Activated T-helper 1 cell treated with anti-CD3 and anti-CD28 coated beads, Interleukin-2, amount 50 U/mL, for 16 hours (primary cell): ENCODE measurements at regions not wholly inside any gene's neighbourhood (a gene's known extent, or its start where the extent isn't known, plus 50 kb on each side); places are given as distances from the start of the nearest gene placed in this dataset.

Source experiments
- DNase-seq, 2 donors: peaks; one replicate each; pipeline ENCODE4 v3.0.0-alpha.2; 2020; ENCODE audit warnings: low read depth in 1 of 2, low spot score in 1 of 2

DNA sequence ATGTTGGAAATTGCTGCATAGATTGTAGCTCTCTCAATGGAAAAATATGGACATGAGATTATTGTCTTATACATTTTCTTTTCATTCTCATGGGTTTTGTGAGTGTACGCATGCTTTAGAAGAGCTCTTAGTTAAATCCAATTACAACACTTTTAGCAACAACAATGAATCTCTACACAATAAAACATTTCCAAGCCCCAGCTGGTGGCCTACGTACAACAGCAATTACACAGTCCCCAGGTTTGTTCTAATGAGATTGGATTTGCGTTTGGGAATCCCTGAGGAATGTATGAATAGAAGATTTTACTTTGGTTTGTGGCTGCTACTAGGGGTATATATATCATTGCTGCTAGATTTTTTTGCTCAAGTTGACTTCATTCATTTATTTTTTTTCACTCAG is 98.6 kb downstream of the FHDC1 start:
- no peak for DNase-seq

DNA sequence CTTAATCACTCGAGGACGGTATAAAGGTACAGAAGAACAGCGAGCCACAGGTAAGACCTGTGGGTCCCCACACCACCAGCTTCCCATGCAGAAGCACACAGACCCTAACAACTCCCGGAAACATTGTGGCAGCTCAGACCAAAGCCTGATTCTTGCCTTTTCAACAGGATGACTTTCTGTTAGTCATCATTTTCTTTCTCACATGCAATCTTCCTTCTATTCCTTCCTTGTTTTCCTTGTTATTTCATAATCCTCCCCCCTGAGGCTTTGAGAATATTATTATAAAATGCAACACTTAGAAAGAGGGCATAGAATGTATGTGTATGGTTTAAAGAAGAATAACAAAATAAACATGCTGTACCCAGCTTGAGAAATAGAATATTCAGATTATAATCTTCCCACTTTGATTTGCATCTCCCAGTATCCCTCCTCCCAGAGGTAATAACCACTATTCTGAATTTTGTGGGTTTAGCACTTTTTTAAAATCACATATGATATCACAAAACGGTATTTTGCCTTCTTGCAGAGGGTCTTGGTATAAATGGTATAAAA is 100.9 kb downstream of the FHDC1 start:
- DNase-seq, result no peak

DNA sequence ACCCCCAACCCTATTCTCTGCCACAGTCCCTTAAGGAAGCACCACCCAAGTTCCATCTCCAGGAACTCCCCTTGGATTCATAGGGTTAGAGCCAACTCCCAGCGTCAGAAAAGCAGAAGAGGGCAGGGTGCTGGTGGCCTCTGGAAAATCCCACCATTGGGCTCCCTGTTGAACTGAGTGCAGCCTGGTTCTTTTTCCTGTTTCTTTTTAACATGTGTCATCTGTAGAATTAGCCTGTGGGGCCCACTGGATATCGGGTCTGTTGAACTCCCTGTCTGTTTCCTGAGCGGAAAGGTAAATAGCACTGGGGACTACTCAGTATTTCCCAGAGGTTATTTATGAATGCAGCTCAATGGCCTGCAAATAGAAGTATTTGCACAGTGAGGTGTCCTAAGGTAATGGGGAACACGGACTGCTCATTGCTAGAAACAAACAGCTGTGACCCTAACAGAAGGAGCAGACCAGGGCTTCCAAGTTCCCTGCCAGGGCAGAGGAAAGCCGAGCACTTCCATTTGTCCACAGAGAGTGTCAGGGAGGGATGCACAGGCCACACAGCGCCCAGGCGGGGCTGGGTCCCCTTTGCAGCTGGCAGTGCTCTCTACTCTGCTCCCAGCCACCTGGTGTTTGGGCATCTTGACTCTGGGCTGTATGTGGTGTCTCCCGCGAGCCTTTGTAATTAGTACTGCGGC is 102.6 kb downstream of the FHDC1 start:
- DNase-seq, result no peak

DNA sequence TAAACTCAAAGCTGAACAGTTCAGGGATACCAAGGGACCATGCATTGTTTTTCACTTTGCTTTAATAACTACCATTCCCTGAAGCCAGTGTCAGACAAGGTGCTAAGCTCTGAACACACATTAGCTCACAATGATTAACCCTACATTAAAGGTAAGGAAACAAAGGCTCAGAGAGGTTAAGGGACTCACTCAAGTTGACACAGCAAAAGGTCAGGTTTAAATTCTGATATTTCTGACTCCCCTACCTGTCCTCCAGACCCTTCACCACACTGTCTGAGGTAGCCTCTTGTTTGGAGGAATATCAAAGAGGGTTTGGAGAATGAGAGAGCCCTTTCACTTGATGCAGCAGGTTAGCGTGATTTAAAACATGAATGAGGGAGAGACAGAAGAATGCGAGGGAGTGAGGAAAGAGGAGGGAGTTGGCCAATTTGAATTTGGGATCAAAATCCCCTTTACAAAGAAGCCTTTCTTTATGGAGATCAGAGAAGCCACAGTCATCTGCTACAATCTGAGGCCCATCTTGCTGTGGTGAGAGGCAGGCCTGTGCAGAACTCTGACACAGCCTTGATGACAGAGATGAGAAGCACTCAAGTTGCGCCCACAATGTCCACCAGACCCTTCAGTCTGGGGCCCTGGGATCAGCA is 103.5 kb downstream of the FHDC1 start:
- DNase-seq, result no peak

DNA sequence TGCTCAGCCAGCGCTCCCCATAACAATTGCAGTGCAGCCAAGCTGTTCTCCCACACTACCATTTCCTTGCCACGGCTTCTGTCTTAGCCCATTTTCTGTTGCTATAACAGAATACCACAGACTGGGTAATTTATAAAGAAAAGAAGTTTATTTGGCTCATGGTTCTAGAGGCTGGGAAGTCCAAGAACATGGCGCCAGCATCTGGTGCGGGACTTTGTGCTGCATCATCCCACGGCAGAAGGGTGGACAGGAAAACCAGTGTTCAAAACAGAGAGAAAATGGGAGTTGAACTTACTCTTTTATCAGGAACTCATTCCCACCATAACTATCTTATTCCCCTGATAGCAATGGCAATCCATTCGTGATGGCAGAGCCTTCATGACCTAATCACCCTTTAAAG is 104.6 kb downstream of the FHDC1 start:
- no peak for DNase-seq

DNA sequence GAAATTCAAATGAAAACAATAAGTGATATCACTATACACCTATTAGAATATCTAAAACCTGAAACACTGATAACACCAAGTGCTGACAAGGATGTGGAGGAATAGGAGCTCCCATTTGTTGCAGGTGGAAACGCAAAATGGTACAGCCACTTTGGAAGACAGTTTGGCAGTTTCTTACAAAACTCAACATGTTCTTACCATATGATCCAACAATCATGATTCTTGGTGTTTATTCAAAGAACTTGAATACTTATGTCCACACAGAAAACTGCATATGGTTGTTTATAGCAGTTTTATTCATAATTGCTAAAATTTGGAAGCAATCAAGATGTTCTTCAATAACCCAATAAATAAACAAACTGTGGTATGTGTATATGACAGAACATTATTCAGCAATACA is 107.9 kb downstream of the FHDC1 start:
- DNase-seq, result no peak

DNA sequence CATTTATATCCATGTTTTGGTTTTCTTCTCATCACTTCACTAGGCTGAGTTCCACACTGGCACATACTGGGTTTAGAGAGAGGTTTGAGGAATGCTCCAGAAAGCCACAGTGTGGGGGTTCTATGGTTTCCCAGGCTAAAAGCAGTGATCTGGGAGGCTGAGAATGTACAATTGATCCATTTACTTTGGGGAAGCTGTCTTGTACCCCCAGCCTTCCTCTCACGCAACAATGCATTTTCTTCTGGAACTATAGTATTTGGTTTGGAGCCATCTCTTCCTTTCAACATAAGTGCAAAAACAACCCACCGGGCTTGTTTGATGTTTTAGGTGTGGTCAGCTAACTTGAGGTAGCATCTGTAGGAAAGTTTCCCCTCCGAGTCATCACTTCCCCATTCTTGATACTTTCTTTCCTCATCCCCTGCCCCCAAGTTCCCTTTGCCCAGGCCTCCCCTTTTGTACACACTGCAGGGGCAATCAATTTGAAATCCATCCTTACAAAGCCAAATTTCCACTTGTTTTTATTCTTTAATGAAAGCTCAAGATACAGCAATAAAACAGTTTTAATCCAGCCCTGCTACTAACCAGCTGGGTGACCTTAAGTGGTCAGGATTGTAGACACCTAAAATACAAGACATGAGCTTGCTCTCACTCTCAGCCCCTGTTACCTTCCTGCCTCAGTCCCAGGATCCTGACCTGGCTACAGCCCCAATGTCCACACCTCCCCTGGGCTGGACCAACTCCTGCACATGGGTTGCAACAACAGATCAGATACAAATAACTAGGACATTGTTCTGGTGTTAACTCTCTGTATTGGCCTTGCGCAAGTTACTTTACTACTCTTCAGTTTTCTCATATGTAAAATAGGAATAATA is 109.2 kb downstream of the FHDC1 start:
- DNase-seq, result no peak

DNA sequence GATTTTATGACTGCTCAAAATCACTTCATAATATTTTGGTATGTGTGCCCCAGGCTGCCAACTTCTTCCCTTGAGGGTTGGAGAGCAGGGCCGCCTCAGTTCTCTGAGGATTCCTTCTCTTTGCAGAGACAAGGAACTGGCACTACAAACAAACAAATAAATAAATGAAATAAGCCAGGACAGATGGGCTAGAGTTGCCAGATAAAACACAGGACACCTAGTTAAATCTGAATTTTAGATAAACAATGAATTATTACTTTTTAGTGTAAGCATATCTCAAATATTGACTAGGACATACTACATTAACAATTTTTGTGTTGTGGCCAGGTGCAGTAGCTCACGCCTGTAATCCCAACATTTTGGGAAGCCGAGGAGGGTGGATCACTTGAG is 122.5 kb downstream of the FHDC1 start:
- DNase-seq, result no peak

DNA sequence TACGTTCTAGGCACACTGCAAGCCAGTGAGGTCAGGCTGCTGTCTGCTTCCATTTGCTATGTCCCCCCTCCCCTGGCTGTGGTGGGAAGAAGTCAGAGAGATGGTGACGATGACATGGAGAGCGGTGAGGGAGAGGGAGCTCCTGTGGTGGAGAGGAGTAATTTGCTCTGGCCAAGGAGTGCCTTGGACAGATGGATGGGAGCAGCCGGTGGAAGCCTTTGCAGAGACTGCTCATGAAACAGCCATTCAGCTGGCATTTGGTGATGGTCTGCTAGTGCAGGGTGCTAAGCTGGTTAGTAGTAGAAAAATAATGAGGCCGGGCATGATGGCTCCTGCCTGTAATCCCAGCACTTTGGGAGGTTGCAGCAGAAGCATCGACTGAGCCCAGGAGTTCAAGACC is 124.1 kb downstream of the FHDC1 start:
- no peak for DNase-seq

DNA sequence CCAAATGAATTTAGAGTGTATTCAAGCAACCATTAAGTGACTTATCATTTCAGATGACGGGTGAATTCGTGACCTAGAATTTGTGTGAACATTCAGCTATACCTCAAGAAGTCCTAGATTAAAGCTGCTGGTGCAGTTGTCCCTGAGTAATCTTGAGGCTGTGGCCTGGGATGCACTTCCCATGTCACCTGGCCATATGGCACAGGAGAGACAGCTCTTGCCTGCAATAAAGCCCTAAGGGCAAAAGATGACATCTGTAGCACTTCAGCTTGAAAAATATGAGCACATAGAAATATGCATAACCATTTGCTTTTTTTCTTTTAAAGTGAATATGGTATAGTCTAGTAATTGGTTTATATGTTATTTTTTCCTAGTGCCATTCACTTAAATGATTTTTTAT is 125.8 kb downstream of the FHDC1 start:
- DNase-seq, result no peak

DNA sequence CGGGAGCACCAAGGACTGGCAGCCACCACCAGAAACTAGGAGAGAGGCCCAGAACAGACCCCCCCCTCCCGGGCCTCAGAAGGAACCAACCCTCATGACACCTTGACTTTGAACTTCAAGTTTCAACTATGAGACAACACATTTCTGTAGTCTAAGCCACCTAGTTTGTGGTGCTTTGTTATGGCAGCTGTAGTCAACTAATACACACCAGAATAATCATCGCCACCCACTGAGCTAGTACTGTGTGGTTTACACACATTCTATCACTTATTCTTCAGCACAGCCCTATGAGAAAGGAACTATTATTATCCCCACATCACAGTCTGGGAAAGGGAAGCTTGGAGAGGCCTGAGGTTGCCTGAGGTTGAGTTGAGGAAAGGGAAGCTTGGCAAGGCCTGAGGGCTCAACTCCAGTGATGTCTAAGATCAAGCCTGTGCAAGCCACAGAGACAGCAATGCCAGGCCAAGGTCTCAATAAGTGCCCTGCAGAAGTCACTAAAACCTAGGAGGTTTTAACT is 126.6 kb downstream of the FHDC1 start:
- DNase-seq, result no peak

DNA sequence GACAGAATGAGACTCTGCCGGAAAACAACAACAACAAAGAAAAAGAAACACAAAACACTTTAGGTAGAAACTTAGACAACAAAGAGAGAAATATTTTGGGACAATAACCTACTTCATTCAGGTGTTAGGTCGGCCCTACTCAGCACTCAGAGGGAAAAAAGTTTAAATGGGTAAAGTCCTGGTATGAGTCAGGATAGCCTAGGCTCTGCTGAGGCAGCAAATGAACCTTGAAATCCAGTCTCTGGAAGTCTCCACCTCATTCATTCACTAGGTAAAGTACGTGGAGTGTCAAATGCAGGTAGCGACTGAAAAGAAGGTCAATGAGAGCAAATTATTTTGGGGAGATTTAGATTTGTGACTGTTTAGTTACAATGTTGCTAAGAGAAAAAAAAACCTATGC is 127.4 kb downstream of the FHDC1 start:
- DNase-seq, result no peak

DNA sequence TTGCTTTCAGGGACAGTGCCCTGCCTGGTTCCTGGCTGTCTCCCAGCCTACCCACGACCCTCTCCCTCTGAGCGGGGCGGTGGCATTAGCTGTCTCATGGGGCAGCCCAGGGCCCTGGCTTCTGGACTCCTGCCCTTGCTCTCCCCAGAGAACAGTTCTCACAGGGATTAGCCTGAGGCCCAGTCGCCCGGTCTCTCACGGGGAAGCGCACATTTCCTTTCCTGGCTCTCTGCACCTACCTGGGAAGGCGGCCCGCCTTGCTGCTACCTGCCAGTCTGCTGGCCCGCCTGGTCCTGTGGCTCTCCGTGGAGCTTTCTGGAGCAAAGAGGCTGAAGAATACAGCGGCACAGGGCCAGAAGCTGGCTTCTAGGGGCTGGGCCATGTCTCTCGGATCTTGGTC is 128.4 kb downstream of the FHDC1 start:
- no peak for DNase-seq

DNA sequence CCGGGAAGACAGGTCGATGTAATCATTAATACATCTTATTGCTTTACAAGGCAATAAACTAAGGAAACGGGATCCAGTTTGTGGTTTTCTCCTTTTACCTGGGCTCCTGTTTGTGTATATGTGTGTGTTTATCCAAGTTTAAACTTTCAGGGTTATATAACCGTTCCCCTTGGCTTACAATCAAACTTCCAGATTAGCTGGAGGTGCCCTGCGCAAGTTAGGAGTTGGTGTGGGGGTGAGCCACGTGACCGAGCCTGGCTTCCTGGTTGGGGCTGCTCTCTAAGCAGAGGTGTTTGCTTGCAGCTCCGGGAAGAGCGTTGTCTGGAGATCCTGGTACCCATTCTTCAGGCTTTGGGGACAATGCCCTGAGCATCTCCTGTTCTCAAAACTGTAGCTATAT is 129.2 kb downstream of the FHDC1 start:
- DNase-seq, result no peak

DNA sequence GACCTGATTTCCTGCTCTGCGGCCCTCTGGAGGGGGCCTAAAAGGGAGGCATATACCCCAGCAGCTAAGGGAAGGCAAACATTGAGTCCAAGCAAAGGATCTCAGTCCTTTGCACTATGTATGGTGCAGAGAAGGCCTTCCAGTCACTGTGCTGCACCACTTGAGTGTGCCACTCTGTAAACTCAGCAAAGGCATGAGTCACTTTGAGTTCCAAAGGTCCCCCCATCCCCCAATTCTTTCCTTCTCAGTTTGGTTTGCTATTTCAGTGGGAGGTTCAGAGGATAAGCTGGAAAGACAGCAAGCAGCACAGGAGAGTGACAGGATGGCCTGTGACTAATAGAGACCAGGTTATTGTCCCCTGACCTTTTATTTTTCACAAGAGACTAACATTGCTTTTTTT is 131.3 kb downstream of the FHDC1 start:
- DNase-seq, result no peak

DNA sequence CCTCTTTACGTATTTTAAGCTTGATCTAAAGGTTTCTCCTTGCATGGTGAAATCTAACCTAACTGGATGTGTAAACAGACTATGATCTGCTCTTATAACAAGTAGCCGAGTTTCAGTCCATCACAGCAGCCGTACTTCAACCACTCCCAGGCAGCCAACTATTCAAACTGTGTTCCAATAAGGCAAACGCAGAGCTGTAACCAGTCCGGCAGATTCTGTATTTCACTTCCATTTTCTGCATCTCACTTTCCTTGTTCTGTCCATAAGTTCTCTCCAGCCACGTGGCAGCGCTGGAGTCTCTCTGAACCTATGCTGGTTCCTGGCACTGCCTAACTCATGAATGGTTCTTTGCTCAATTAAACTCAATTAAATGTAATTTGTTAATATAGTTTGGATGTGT is 132.6 kb downstream of the FHDC1 start:
- DNase-seq, result no peak

DNA sequence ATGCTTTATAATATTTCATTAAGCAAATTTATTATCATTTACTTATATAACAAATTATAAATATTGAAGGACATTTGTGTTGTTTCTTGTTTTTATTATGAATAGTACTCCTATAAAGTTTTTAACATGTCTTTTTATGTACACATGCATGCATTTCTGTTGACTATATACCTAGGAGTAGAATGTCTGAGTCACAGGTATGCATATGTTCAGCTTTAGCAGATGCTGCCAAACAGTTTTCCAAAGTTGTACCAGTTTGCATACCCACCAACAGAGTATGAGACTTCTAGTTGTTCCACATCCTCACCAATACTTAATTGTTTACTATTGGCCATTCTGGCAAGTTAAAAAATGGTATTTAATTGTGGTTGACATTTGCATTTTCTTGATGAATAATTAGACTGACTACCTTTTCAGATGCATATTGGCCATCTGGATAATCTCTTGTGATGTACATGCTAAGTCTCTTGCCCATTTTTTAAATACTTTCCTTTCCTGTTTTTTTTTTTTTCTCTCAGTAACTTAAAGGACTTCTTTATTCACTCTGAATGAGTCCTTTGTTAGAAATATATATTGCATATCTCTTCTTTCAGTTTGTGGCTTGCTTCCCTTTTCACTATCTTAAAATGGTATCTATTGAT is 132.2 kb upstream of the TRIM2 start:
- no peak for DNase-seq

DNA sequence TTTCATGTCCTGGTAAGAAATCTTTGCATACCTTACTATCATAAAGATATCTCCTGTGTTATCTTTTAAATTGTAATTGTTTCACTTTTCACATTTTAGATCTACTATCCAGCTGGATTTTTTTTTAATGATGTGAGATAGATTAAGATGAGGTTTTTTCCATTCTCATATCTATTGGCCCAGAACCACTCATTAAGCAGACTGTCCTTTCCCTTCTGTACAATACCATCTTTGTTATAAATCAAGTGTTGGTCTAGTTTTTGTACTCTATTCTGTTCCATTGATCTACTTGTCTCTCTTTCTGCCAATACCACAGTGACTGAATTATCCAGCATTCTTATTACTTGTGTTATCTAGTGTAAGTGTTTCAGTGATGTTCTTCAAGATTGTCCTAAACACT is 131.6 kb upstream of the TRIM2 start:
- DNase-seq, result no peak

DNA sequence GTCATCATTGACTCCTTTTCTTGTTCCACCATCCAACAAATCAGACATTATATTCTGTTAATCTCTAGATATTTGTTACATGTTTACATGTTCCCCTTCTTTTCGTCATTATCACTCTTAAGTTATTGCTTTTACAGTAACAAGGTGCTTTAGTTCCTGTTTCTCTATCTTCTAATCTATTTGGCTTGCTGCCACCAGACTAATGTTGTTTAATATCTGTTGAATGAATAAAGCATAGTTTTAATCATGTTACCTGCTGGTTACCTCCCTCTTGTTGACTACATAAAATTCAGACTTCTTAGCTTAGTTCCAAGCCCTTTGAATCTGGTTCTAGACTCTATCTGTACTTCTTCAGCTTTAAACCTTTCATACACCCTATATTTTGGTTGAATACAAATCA is 129.8 kb upstream of the TRIM2 start:
- DNase-seq, result no peak

DNA sequence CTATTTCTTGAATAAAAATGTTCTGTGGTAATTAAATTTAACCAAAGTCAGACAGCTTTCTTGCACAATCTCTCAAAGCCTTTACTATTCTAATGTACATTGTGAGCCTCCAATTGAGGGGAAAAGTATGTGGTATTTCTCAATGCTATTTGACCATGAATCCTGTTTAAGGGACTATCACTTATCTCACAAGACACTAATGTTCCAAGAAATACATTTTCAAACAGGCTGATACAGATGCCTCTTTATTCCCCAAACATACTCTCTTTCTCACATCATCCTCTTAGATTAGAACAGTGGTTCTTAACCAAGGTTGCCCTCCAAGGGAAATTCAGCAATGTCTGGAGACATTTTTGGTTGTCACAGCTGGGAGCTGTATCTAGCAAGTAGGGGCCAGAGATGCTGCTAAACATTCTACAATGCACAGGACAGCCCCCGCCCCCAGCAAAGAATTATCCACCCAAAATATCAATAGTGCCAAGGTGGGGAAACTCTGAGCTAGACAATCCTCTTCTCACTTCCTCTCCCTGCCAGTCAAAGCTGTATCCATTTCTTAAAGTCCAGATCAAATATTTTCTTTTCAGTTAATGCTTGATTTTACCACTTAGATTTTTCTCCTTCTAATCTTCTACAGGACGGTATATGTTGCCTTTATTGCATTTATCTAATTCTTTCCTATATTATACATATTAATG is 129.2 kb upstream of the TRIM2 start:
- no peak for DNase-seq
